K562 (cell line): ENCODE measurements at regions not wholly inside any gene's neighbourhood (a gene's known extent, or its start where the extent isn't known, plus 50 kb on each side); places are given as distances from the start of the nearest gene placed in this dataset.
A peak's percentile ranks its signal among the peaks of the same experiment; 100 is the strongest.
"Not testable (repeated sequence)": the region's sequence is repeated elsewhere in the genome, so short reads cannot be mapped to it uniquely, and the experiment has no call there.

ENCODE experiments used
- ATAC-seq: fragments of 200-7000 bp; cut with Tn5 transposase; 3 replicates; pipeline ENCODE4 v1.9.1; 2020; ENCODE audit warnings: moderate library complexity
- BruUV-seq: library from RNA; stranded (reverse); fragments of 400-500 nt; replicated peaks from 2 replicates; lab custom pipeline; 2021; lab: Mats Ljungman, UMichigan
- CTCF ChIA-PET: fragments of 300-600 bp; formaldehyde crosslinking; extraction: SDS; loops from one replicate; lab custom pipeline; 2021; ENCODE audit warnings: low intra/inter-chr PET ratio; lab: Yijun Ruan, JAX
- POLR2A ChIA-PET: fragments of 300-600, 350-650 bp; sonication (Branson Sonifier 250); formaldehyde crosslinking; extraction: SDS; loops from one replicate; lab custom pipeline; 2021; ENCODE audit warnings: antibody characterized with exemption, inconsistent platforms; lab: Yijun Ruan, JAX
- DNase-seq, 4 experiments: peaks; one replicate each; pipeline versions ENCODE4 v3.0.0 to v3.0.0-alpha.2; 2011 to 2018; ENCODE audit warnings: low spot score in 3 of 4, mixed read lengths in 3 of 4; ENCODE audit errors: extremely low read depth in 1 of 4
- FAIRE-seq: peaks from 2 replicates; lab custom pipeline; 2011; peaks lifted over from hg19 to GRCh38; lab: Jason Lieb, UNC
- H2AFZ ChIP-seq: 2 replicates; pipeline ENCODE4 v1.6.0; 2011; ENCODE audit warnings: low read depth, low read length, control low read depth, inconsistent platforms
- H3K27ac ChIP-seq: fragments of 200-600 bp; 3 replicates; pipeline ENCODE4 v1.8.0; 2011; ENCODE audit warnings: low read depth, mild to moderate bottlenecking, control low read depth, inconsistent platforms, low read length, moderate library complexity, mixed read lengths; ENCODE audit errors: extremely low read depth
- H3K27me3 ChIP-seq, 2 experiments: fragments of 300-600 bp in 1 of 2; 2 replicates in 1 of 2; 3 replicates in 1 of 2; pipeline versions ENCODE4 v1.6.0 to v1.8.0; 2011; ENCODE audit warnings: inconsistent platforms in 2 of 2, low read length in 2 of 2, mild to moderate bottlenecking in 1 of 2, mixed read lengths in 1 of 2, moderate library complexity in 1 of 2; ENCODE audit not compliant: control insufficient read depth in 2 of 2, insufficient read depth in 2 of 2
- H3K36me3 ChIP-seq: fragments of 300-600 bp; 3 replicates; pipeline ENCODE4 v1.8.0; 2011; ENCODE audit warnings: mild to moderate bottlenecking, low read length, inconsistent platforms; ENCODE audit not compliant: control insufficient read depth, insufficient read depth
- H3K4me1 ChIP-seq, 2 experiments: fragments of 200-600 bp in 1 of 2; replicated peaks in 1 of 2; 2 replicates in 1 of 2; 3 replicates in 1 of 2; pipeline versions ENCODE4 v1.5.1 to v1.8.0; 2011; ENCODE audit warnings: inconsistent platforms in 2 of 2, low read length in 2 of 2, mild to moderate bottlenecking in 1 of 2, mixed read lengths in 1 of 2, moderate library complexity in 1 of 2; ENCODE audit not compliant: control insufficient read depth in 2 of 2, insufficient read depth in 2 of 2
- H3K4me2 ChIP-seq: 2 replicates; pipeline ENCODE4 v1.6.1; 2011; ENCODE audit warnings: low read length, control low read depth, inconsistent platforms, mixed read lengths; ENCODE audit not compliant: insufficient read depth
- H3K4me3 ChIP-seq: fragments of 200-600 bp; sonication (generic), shearing (Covaris generic); 2 replicates; pipeline ENCODE4 v1.5.1; 2016; ENCODE audit warnings: control low read depth, inconsistent platforms
- H3K79me2 ChIP-seq: fragments of 200-600 bp; 3 replicates; pipeline ENCODE4 v1.8.0; 2011; ENCODE audit warnings: low read length, inconsistent platforms; ENCODE audit not compliant: control insufficient read depth, insufficient read depth
- H3K9ac ChIP-seq, 2 experiments: 2 replicates each; pipeline versions ENCODE4 v1.6.0 to v1.6.1; 2011; ENCODE audit warnings: low read depth in 2 of 2, low read length in 2 of 2, control low read depth in 1 of 2, inconsistent platforms in 1 of 2, mild to moderate bottlenecking in 1 of 2, mixed read lengths in 1 of 2; ENCODE audit not compliant: insufficient read depth in 1 of 2
- H3K9me1 ChIP-seq: one replicate; pipeline ENCODE4 v1.6.0; 2011; ENCODE audit warnings: inconsistent platforms, mild to moderate bottlenecking, low read length, moderate library complexity; ENCODE audit not compliant: control insufficient read depth, insufficient read depth
- H3K9me3 ChIP-seq: replicated peaks from 2 replicates; pipeline ENCODE4 v1.5.1; 2011; ENCODE audit warnings: low read depth, low read length, inconsistent platforms; ENCODE audit not compliant: control insufficient read depth, insufficient read depth
- H4K20me1 ChIP-seq: replicated peaks from 2 replicates; pipeline ENCODE4 v1.6.1; 2011; ENCODE audit warnings: low read length, inconsistent platforms, mixed read lengths; ENCODE audit not compliant: control insufficient read depth, insufficient read depth
- WGBS: fragments of 100-300 bp; shearing (Covaris generic); methylation state at CpG from one replicate; pipeline ENCODE4 v1.1.6; 2016; ENCODE audit warnings: low coverage, mixed read lengths; ENCODE audit not compliant: insufficient coverage; ENCODE audit errors: missing lambda C conversion rate; 5-methylcytosine and 5-hydroxymethylcytosine counted together
- in situ Hi-C: fragments of 300-500 bp; cut with MboI; formaldehyde crosslinking; loops from 4 replicates; pipeline ENCODE4 v1.15.0; 2018; ENCODE audit warnings: inconsistent platforms, mixed read lengths
- intact Hi-C: fragments of 100-400 bp; cut with micrococcal nuclease; formaldehyde crosslinking; loops from 2 replicates; pipeline ENCODE4 v1.14.2; 2022

DNA sequence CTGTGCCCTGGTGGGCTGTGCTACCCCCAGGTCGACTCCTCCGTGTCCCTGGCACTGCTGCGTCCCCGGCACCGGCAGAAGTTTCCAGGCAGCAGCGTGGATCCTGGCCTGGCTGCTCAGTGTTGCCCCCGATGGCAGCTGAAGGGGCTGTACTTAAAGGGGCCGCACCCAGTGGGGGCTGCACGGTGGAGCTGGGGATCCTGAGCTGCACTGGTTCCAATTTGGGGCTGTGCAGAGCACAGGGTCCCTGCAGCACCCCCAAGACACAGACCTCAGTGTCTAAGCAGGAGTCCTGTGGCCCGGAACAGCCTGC lies 253.8 kb downstream of the ANKRD30B start:
- CTCF ChIA-PET, H3K9ac ChIP-seq, H3K9me3 ChIP-seq, intact Hi-C loops, H3K36me3 ChIP-seq, H3K27ac ChIP-seq, H2AFZ ChIP-seq, in situ Hi-C loops, POLR2A ChIA-PET, H3K4me3 ChIP-seq, H3K79me2 ChIP-seq, H3K4me2 ChIP-seq, H3K9me1 ChIP-seq, DNase-seq, H3K27me3 ChIP-seq, H3K4me1 ChIP-seq, BruUV-seq, FAIRE-seq, H4K20me1 ChIP-seq: not testable (repeated sequence)
- ATAC-seq = 0 out of 3 replicates have a peak, but pooled peaks have one; percentile 42
- 0% methylated on average over 1 of the region's 10 CpGs for WGBS

DNA sequence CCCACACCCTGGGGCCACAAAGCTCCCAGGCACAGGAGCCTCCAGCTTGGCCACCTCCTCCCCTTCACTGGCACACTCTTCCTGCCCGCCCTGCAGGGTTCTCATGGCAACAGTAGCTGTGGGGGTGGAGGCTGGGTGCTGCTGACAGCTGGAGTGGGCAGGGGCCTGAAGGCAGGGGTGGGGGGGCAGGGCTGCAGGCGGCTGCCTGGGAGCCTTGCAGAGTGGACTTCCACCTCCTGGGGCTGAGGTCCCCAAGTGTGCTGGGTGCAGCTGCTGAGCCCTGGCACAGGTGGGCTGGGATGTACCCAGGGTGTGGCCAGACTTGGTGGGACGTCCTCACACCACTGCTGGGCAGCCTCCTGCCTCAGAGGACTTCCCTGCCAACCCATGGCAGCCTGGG lies 254.8 kb downstream of the ANKRD30B start:
- H4K20me1 ChIP-seq, H2AFZ ChIP-seq, H3K9me1 ChIP-seq, H3K9ac ChIP-seq, BruUV-seq, H3K27ac ChIP-seq, H3K79me2 ChIP-seq, in situ Hi-C loops, ATAC-seq, FAIRE-seq, H3K4me2 ChIP-seq, intact Hi-C loops, POLR2A ChIA-PET, H3K36me3 ChIP-seq, CTCF ChIA-PET, H3K9me3 ChIP-seq, H3K4me1 ChIP-seq, H3K27me3 ChIP-seq, DNase-seq, H3K4me3 ChIP-seq: not testable (repeated sequence)
- WGBS = 0% methylated on average over 1 of the region's 3 CpGs

DNA sequence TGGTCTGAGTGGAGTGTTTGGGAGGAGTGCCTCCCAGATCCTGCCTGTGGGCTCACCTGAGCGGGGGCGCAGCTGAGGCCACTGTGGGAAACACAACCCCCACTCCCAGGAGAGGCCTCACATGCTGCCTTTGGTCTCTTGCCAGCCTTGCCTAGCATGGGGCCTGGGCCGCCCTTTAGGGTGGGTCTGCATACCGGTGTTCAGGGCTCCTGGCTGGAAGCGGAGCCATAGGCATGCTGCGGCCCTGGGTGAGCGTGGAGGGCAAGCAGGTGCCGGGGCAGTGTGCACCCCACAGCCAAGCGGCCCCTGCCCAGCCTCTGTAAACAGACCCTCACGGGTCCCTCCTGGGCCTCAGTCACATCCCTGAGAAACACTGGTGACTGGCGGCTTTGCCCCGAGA lies 255.3 kb downstream of the ANKRD30B start:
- H3K4me1 ChIP-seq, H3K79me2 ChIP-seq, H3K4me3 ChIP-seq, in situ Hi-C loops, H3K27ac ChIP-seq, intact Hi-C loops, POLR2A ChIA-PET, H3K9me1 ChIP-seq, H3K9ac ChIP-seq, H3K9me3 ChIP-seq, ATAC-seq, H3K27me3 ChIP-seq, FAIRE-seq, H4K20me1 ChIP-seq, H2AFZ ChIP-seq, DNase-seq, H3K4me2 ChIP-seq, H3K36me3 ChIP-seq, BruUV-seq, CTCF ChIA-PET: not testable (repeated sequence)
- 6% methylated on average over 3 of the region's 12 CpGs for WGBS

DNA sequence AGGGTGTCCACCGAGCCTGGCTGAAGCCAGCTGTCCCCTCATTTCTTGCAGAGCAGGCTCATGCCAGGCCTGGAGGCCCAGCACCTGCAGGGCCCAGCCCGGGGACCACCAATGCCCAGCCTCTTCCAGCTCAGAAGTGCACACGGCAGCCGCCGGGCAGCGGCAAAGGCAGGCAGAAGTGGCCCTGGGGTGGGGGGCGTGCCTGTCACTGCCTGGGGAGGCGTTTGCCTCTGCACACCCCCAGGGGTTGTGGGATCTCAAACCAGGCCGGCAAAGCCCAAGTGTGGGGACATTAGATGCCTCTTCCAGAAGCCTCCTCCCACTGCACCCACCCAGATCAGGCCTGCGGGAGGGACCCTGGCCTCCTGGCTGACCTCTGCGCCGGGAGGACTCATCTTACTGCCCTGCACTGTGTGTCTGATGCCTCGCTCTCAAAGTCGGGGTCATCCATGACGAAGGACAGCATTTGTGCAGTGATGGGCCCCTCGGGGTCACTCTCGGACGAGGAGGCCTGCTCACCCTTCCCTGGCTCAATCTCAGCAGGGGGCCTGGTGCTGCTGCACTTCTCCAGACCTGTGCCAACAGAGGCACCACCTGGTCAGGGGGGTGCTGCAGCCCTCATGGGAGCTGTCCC lies 255.8 kb downstream of the ANKRD30B start:
- H3K4me3 ChIP-seq, H3K79me2 ChIP-seq, H3K9me3 ChIP-seq, DNase-seq, ATAC-seq, H3K9ac ChIP-seq, intact Hi-C loops, H3K27me3 ChIP-seq, H3K4me2 ChIP-seq, H4K20me1 ChIP-seq, H3K9me1 ChIP-seq, CTCF ChIA-PET, in situ Hi-C loops, POLR2A ChIA-PET, BruUV-seq, H2AFZ ChIP-seq, FAIRE-seq, H3K36me3 ChIP-seq, H3K4me1 ChIP-seq, H3K27ac ChIP-seq: not testable (repeated sequence)
- WGBS = 0% methylated on average over 9 of the region's 18 CpGs
